ENCODE measurements at regions not wholly inside any gene's neighbourhood (a gene's known extent, or its start where the extent isn't known, plus 50 kb on each side); places are given as distances from the start of the nearest gene placed in this dataset.

- DNase-seq (ENCODE audit: low spot score): no peak
Observed at GRCh38 chr3:176969066-176969465, 228.2 kb downstream of the TBL1XR1 start.

- no peak for DNase-seq (ENCODE audit: low spot score)
Observed at GRCh38 chr3:176968631-176969030, 228.7 kb downstream of the TBL1XR1 start.

- DNase-seq (ENCODE audit: low spot score): no peak
Observed at GRCh38 chr3:176967522-176967921, 229.8 kb downstream of the TBL1XR1 start.

- DNase-seq (ENCODE audit: low spot score): no peak
Observed at GRCh38 chr3:176964661-176965060, 232.6 kb downstream of the TBL1XR1 start.

GRCh38 chr3:176961916-176962315, 235.4 kb downstream of the TBL1XR1 start:
- DNase-seq (ENCODE audit: low spot score): no peak

- DNase-seq (ENCODE audit: low spot score): no peak
Observed at GRCh38 chr3:176959867-176960266, 237.4 kb downstream of the TBL1XR1 start.

- no peak for DNase-seq (ENCODE audit: low spot score)
Observed at GRCh38 chr3:176958560-176958959, 238.7 kb downstream of the TBL1XR1 start.

GRCh38 chr3:176954517-176954916, 242.8 kb downstream of the TBL1XR1 start:
- DNase-seq (ENCODE audit: low spot score): no peak

GRCh38 chr3:176953106-176954060, 243.9 kb downstream of the TBL1XR1 start:
- DNase-seq (ENCODE audit: low spot score): no peak

GRCh38 chr3:176951586-176952292, 245.5 kb downstream of the TBL1XR1 start:
- DNase-seq (ENCODE audit: low spot score): no peak

- DNase-seq (ENCODE audit: low spot score): no peak
Observed at GRCh38 chr3:176951144-176951543, 246.1 kb downstream of the TBL1XR1 start.

GRCh38 chr3:176950743-176951142, 246.5 kb downstream of the TBL1XR1 start:
- DNase-seq (ENCODE audit: low spot score): no peak

- no peak for DNase-seq (ENCODE audit: low spot score)
Observed at GRCh38 chr3:176948151-176948550, 249.1 kb downstream of the TBL1XR1 start.

- no peak for DNase-seq (ENCODE audit: low spot score)
Observed at GRCh38 chr3:176946202-176946601, 251.1 kb downstream of the TBL1XR1 start.

- DNase-seq (ENCODE audit: low spot score): no peak
Observed at GRCh38 chr3:176942305-176942704, 255.0 kb downstream of the TBL1XR1 start.

- no peak for DNase-seq (ENCODE audit: low spot score)
Observed at GRCh38 chr3:176941689-176942088, 255.6 kb downstream of the TBL1XR1 start.

GRCh38 chr3:176939022-176939817, 258.1 kb downstream of the TBL1XR1 start:
- peak; percentile 42 for DNase-seq (ENCODE audit: low spot score)

GRCh38 chr3:176937994-176938393, 259.3 kb downstream of the TBL1XR1 start:
- DNase-seq (ENCODE audit: low spot score): no peak

GRCh38 chr3:176937541-176937940, 259.7 kb downstream of the TBL1XR1 start:
- no peak for DNase-seq (ENCODE audit: low spot score)

GRCh38 chr3:176935194-176935888, 261.9 kb downstream of the TBL1XR1 start:
- no peak for DNase-seq (ENCODE audit: low spot score)

GRCh38 chr3:176934698-176935097, 262.6 kb downstream of the TBL1XR1 start:
- no peak for DNase-seq (ENCODE audit: low spot score)

GRCh38 chr3:176933704-176934103, 263.6 kb downstream of the TBL1XR1 start:
- no peak for DNase-seq (ENCODE audit: low spot score)

All from HuH-7 (cell line).